Globus pallidus (tissue), 1 donor: ENCODE measurements at regions not wholly inside any gene's neighbourhood (a gene's known extent, or its start where the extent isn't known, plus 50 kb on each side); places are given as distances from the start of the nearest gene placed in this dataset.
A peak's percentile ranks its signal among the peaks of the same experiment; 100 is the strongest.

Experiments
- DNase-seq: peaks from one replicate; pipeline ENCODE4 v3.0.0-alpha.2; 2015; ENCODE audit warnings: low spot score

GRCh38 chr10:83880252-83880791, 259.0 kb upstream of the GHITM start:
- no peak for DNase-seq

GRCh38 chr10:83881661-83882060, 257.6 kb upstream of the GHITM start:
- DNase-seq: peak; percentile 71

- DNase-seq: no peak
Observed at GRCh38 chr10:83886871-83887270, 252.4 kb upstream of the GHITM start.

GRCh38 chr10:83892737-83893136, 246.6 kb upstream of the GHITM start:
- no peak for DNase-seq

GRCh38 chr10:83896219-83896618, 243.1 kb upstream of the GHITM start:
- no peak for DNase-seq

- DNase-seq: no peak
Observed at GRCh38 chr10:83897626-83898025, 241.7 kb upstream of the GHITM start.

GRCh38 chr10:83908506-83908905, 230.8 kb upstream of the GHITM start:
- no peak for DNase-seq

- DNase-seq: no peak
Observed at GRCh38 chr10:83909001-83909400, 230.3 kb upstream of the GHITM start.

GRCh38 chr10:83915801-83916200, 223.5 kb upstream of the GHITM start:
- no peak for DNase-seq

GRCh38 chr10:83917537-83918506, 221.5 kb upstream of the GHITM start:
- peak; percentile 18 for DNase-seq

- no peak for DNase-seq
Observed at GRCh38 chr10:83919187-83919586, 220.1 kb upstream of the GHITM start.

- no peak for DNase-seq
Observed at GRCh38 chr10:83921984-83922860, 217.1 kb upstream of the GHITM start.

GRCh38 chr10:83925133-83925532, 214.2 kb upstream of the GHITM start:
- no peak for DNase-seq

GRCh38 chr10:83926606-83927005, 212.7 kb upstream of the GHITM start:
- DNase-seq: no peak

- no peak for DNase-seq
Observed at GRCh38 chr10:83927166-83927565, 212.1 kb upstream of the GHITM start.

GRCh38 chr10:83929399-83929798, 209.9 kb upstream of the GHITM start:
- no peak for DNase-seq

- DNase-seq: no peak
Observed at GRCh38 chr10:83931669-83932068, 207.6 kb upstream of the GHITM start.

- no peak for DNase-seq
Observed at GRCh38 chr10:83932245-83932644, 207.1 kb upstream of the GHITM start.

GRCh38 chr10:83934062-83934461, 205.2 kb upstream of the GHITM start:
- no peak for DNase-seq

GRCh38 chr10:83934641-83935338, 204.5 kb upstream of the GHITM start:
- DNase-seq: no peak

- no peak for DNase-seq
Observed at GRCh38 chr10:83935339-83935736, 204.0 kb upstream of the GHITM start.

GRCh38 chr10:83935911-83936310, 203.4 kb upstream of the GHITM start:
- no peak for DNase-seq
